SK-MEL-5 (cell line): ENCODE measurements at regions not wholly inside any gene's neighbourhood (a gene's known extent, or its start where the extent isn't known, plus 50 kb on each side); places are given as distances from the start of the nearest gene placed in this dataset.

Experiments used
- DNase-seq: peaks from one replicate; pipeline ENCODE4 v3.0.0-alpha.2; 2016; ENCODE audit warnings: low read depth, low spot score
- in situ Hi-C: cut with HindIII; loops from 2 replicates; pipeline ENCODE4 v1.10.0; 2016; ENCODE audit warnings: low sequenced_read_pairs, high pct_unique_total_duplicates, low pct_unique_long_range_greater_than_20kb

- in situ Hi-C loops, result no loop called here
- DNase-seq, result no peak
Observed at GRCh38 chr10:117663750-117664149, 121.2 kb downstream of the EMX2 start.

GRCh38 chr10:117664288-117664687 lies 121.7 kb downstream of the EMX2 start:
- no peak for DNase-seq
- in situ Hi-C loops, result no loop called here

GRCh38 chr10:117666166-117666565 lies 123.6 kb downstream of the EMX2 start:
- DNase-seq, result no peak
- in situ Hi-C loops, result no loop called here

- in situ Hi-C loops, result no loop called here
- DNase-seq, result no peak
Observed at GRCh38 chr10:117666965-117667364, 124.4 kb downstream of the EMX2 start.

GRCh38 chr10:117667831-117668230 lies 125.3 kb downstream of the EMX2 start:
- DNase-seq, result no peak
- in situ Hi-C loops, result no loop called here

GRCh38 chr10:117668327-117669008 lies 125.9 kb downstream of the EMX2 start:
- in situ Hi-C loops, result no loop called here
- DNase-seq, result no peak

- DNase-seq, result no peak
- in situ Hi-C loops, result no loop called here
Observed at GRCh38 chr10:117669122-117669521, 126.6 kb downstream of the EMX2 start.

GRCh38 chr10:117670116-117670904 lies 127.8 kb downstream of the EMX2 start:
- in situ Hi-C loops, result no loop called here
- no peak for DNase-seq

GRCh38 chr10:117673230-117674010 lies 130.9 kb downstream of the EMX2 start:
- DNase-seq, result no peak
- in situ Hi-C loops, result no loop called here

GRCh38 chr10:117674201-117674600 lies 131.7 kb downstream of the EMX2 start:
- in situ Hi-C loops, result no loop called here
- no peak for DNase-seq

- in situ Hi-C loops, result no loop called here
- DNase-seq, result no peak
Observed at GRCh38 chr10:117674646-117675045, 132.1 kb downstream of the EMX2 start.

GRCh38 chr10:117675514-117676055 lies 133.0 kb downstream of the EMX2 start:
- in situ Hi-C loops, result no loop called here
- no peak for DNase-seq

GRCh38 chr10:117677239-117677638 lies 134.7 kb downstream of the EMX2 start:
- in situ Hi-C loops, result no loop called here
- DNase-seq, result no peak

- in situ Hi-C loops, result no loop called here
- no peak for DNase-seq
Observed at GRCh38 chr10:117677890-117678500, 135.4 kb downstream of the EMX2 start.

GRCh38 chr10:117680601-117681000 lies 138.1 kb downstream of the EMX2 start:
- in situ Hi-C loops, result no loop called here

GRCh38 chr10:117681104-117681503 lies 138.6 kb downstream of the EMX2 start:
- no peak for DNase-seq
- in situ Hi-C loops, result no loop called here

More at GRCh38 chr10:117680601-117681000, 138.1 kb downstream of the EMX2 start:
- DNase-seq, result no peak

- in situ Hi-C loops, result no loop called here
- DNase-seq, result no peak
Observed at GRCh38 chr10:117684046-117684610, 141.6 kb downstream of the EMX2 start.
